ENCODE measurements at regions not wholly inside any gene's neighbourhood (a gene's known extent, or its start where the extent isn't known, plus 50 kb on each side); places are given as distances from the start of the nearest gene placed in this dataset.

GRCh38 chr1:102733491-102734236 is 374.7 kb downstream of the COL11A1 start:
- DNase-seq (ENCODE audit: low read depth): no peak
- TF ChIP-seq, protein P1, sequence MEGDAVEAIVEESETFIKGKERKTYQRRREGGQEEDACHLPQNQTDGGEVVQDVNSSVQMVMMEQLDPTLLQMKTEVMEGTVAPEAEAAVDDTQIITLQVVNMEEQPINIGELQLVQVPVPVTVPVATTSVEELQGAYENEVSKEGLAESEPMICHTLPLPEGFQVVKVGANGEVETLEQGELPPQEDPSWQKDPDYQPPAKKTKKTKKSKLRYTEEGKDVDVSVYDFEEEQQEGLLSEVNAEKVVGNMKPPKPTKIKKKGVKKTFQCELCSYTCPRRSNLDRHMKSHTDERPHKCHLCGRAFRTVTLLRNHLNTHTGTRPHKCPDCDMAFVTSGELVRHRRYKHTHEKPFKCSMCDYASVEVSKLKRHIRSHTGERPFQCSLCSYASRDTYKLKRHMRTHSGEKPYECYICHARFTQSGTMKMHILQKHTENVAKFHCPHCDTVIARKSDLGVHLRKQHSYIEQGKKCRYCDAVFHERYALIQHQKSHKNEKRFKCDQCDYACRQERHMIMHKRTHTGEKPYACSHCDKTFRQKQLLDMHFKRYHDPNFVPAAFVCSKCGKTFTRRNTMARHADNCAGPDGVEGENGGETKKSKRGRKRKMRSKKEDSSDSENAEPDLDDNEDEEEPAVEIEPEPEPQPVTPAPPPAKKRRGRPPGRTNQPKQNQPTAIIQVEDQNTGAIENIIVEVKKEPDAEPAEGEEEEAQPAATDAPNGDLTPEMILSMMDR (IDR thresholded peaks at IDR 0.05; ENCODE audit: low read depth, low read length, missing control alignments): no peak
- no peak overlapping the region for H3K4me3 ChIP-seq (ENCODE audit: low read depth, low read length)

- TF ChIP-seq, protein P1 (IDR thresholded peaks at IDR 0.05; ENCODE audit: low read depth, low read length, missing control alignments): no peak
- DNase-seq (ENCODE audit: low read depth): no peak
- no peak overlapping the region for H3K4me3 ChIP-seq (ENCODE audit: low read depth, low read length)
These were observed 375.4 kb downstream of the COL11A1 start for GRCh38 chr1:102732927-102733326.

- H3K4me3 ChIP-seq (ENCODE audit: low read depth, low read length): no peak overlapping the region
- DNase-seq (ENCODE audit: low read depth): no peak
- TF ChIP-seq, protein P1 (IDR thresholded peaks at IDR 0.05; ENCODE audit: low read depth, low read length, missing control alignments): no peak
These were observed 381.9 kb downstream of the COL11A1 start for GRCh38 chr1:102726417-102726816.

- no peak for DNase-seq (ENCODE audit: low read depth)
- TF ChIP-seq, protein P1 (IDR thresholded peaks at IDR 0.05; ENCODE audit: low read depth, low read length, missing control alignments): no peak
- H3K4me3 ChIP-seq (ENCODE audit: low read depth, low read length): no peak overlapping the region
These were observed 383.6 kb downstream of the COL11A1 start for GRCh38 chr1:102724741-102725140.

GRCh38 chr1:102715150-102715549 is 393.2 kb downstream of the COL11A1 start:
- DNase-seq (ENCODE audit: low read depth): no peak
- TF ChIP-seq, protein P1 (IDR thresholded peaks at IDR 0.05; ENCODE audit: low read depth, low read length, missing control alignments): no peak

DNA sequence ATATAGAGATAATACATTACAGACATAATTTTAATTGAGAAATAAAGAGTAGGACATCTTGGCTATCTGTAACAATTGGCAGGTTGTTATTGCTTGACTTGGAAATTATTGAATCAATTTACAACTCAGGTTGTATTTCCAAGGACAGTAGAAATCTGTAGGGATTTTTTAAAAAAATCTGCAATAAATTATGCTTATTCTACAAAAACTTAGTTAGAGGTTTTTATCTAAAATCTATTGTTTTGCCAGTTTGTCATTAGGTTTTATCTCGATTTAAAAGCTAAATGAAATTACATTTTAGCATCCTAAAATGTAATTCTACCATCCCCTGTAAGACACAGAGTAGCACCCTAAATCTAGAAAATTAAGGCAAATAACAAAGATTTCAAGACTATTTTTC is 408.8 kb downstream of the COL11A1 start:
- no peak for DNase-seq (ENCODE audit: low read depth)
- H3K4me3 ChIP-seq (ENCODE audit: low read depth, low read length): no peak overlapping the region
- TF ChIP-seq, protein P1 (IDR thresholded peaks at IDR 0.05; ENCODE audit: low read depth, low read length, missing control alignments): no peak

More at GRCh38 chr1:102715150-102715549, 393.2 kb downstream of the COL11A1 start:
- H3K4me3 ChIP-seq (ENCODE audit: low read depth, low read length): no peak overlapping the region

GRCh38 chr1:102693345-102693744 is 415.0 kb downstream of the COL11A1 start:
- TF ChIP-seq, protein P1 (IDR thresholded peaks at IDR 0.05; ENCODE audit: low read depth, low read length, missing control alignments): no peak
- no peak overlapping the region for H3K4me3 ChIP-seq (ENCODE audit: low read depth, low read length)
- no peak for DNase-seq (ENCODE audit: low read depth)

All from GM12864 (cell line).